ENCODE measurements at regions not wholly inside any gene's neighbourhood (a gene's known extent, or its start where the extent isn't known, plus 50 kb on each side); places are given as distances from the start of the nearest gene placed in this dataset.

DNA sequence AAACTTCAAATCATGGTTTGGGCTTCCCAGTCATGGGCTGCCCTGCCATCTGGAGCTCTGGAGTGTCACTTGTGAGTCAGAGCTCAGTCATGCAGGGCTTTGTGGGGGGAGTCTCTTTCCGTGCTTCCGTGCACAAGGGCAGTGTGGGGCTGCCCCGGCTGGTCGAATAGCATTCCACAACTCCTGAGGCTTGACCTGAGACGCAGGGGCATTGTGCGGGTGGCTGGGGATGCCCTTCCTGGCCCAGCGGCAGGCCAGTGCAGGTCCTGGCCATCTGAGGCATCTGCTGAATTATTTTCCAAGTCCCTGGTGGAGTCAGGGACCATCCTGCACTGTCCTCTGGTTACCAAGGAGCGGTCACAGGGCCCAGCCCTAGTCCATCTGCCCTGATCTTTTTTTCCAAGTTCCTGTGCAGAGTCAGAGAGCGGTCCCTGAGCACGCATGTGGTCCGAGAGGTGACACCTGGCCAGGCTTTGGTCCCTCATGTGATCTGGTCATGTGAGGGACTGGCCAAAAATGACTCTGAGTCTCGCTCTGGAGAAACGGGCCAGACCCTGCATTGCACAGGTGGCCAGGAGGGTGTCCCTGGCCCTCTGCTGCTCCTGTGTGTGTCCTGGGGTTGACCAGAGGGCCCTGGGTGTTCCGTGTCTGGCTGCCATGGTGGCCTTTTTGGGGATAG is 167.0 kb upstream of the ALG10B start:
- no peak for DNase-seq (ENCODE audit: low read depth, low spot score)
- H3K27me3 Mint-ChIP-seq (ENCODE audit: low read depth) = no peaks in the 10 kb centered on the region
- H3K27ac Mint-ChIP-seq (ENCODE audit: unreplicated experiment) = no peak overlapping the region
- peaks cover 6% of the 10 kb centered on the region for H3K36me3 Mint-ChIP-seq (ENCODE audit: low read depth)
- TF ChIP-seq, protein P1, sequence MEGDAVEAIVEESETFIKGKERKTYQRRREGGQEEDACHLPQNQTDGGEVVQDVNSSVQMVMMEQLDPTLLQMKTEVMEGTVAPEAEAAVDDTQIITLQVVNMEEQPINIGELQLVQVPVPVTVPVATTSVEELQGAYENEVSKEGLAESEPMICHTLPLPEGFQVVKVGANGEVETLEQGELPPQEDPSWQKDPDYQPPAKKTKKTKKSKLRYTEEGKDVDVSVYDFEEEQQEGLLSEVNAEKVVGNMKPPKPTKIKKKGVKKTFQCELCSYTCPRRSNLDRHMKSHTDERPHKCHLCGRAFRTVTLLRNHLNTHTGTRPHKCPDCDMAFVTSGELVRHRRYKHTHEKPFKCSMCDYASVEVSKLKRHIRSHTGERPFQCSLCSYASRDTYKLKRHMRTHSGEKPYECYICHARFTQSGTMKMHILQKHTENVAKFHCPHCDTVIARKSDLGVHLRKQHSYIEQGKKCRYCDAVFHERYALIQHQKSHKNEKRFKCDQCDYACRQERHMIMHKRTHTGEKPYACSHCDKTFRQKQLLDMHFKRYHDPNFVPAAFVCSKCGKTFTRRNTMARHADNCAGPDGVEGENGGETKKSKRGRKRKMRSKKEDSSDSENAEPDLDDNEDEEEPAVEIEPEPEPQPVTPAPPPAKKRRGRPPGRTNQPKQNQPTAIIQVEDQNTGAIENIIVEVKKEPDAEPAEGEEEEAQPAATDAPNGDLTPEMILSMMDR (conservative IDR thresholded peaks at IDR 0.05) = no peak
- peaks cover 7% of the 10 kb centered on the region for H3K9me3 Mint-ChIP-seq
- no peak overlapping the region for H3K4me3 Mint-ChIP-seq
- H3K4me1 Mint-ChIP-seq = no peaks in the 10 kb centered on the region

DNA sequence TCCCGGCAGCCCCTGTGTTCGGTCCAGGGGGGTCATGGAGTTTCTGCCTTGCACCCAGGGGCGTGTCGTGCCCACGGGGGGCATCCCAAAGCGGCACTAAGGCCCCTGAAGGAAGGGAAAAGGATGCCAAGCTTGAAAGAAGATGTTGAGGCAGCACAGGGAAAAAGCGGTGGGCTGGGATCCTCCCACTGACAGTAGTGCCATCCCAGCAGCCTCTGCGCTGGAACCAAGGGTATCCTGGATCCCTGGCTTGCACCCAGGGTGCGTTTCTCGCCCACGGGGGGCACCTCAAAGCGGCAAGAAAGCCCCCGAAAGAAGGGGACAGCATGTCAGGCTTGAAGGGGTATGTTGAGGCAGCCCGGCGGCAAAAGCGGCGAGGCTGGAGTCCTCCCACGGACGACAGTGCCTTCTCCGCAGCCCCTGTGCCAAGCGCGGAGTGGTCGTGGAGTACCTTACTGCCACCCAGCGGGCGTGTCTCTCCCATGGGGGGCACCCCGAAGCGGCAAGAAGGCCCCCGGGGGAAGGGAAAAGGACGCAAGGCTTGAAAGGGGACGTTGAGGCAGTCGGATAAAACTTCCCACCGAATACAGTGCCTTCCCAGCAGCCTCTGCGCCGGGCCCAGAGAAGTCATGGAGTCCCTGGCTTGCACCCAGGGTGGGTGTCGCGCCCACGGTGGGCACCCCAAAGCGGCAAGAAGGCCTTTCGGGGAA is 164.4 kb upstream of the ALG10B start:
- Mint-ChIP-seq H3K4me3 (no peak overlapping the region), H3K27me3 (ENCODE audit: low read depth) (no peaks in the 10 kb centered on the region), H3K9me3 (peaks cover 2% of the 10 kb centered on the region), H3K4me1 (no peaks in the 10 kb centered on the region), H3K36me3 (ENCODE audit: low read depth) (peaks cover 2% of the 10 kb centered on the region), H3K27ac (ENCODE audit: unreplicated experiment) (no peak overlapping the region)
- TF ChIP-seq, protein P1 (conservative IDR thresholded peaks at IDR 0.05) = no peak
- no peak for DNase-seq (ENCODE audit: low read depth, low spot score)

DNA sequence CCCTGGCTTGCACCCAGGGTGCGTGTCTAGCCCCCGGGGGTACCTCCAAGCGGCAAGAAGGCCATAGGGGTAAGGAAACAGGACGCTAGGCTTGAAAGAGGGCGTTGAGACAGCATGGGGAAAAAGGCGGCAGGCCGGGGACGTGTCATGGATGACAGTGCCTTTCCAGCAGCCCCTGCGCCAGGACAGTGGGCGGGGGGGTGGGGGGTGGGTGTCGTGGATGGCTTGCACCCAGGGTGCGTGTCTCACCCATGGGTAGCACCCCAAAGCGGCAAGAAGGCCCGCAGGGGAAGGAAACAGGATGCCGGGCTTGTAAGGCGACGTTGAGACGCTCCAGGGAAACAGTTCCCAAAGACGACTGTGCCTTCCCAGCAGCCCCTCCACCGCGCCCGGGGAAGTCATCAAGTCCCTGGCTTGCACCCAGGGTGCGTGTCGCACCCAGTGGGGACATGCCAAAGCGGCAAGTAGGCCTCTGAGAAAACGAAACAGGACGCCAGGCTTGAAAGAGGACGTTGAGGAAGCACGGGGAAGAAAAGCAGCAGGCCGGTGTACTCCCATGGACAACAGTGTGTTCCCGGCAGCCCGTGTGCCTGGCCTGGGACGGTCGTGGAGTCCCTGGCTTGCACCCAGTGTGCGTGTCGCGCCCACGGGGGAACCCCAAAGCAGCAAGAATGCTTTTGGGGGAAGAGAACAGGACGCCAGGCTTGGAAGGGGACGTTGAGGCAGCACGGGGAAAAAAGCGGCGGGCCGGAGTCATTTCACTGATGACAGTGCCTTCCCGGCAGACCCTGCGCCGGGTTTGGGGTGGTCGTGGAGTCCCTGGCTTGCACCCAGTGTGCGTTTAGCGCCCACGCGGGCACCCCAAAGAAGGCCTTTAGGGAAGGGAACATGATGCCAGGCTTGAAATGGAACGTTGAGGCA is 163.5 kb upstream of the ALG10B start:
- TF ChIP-seq, protein P1 (conservative IDR thresholded peaks at IDR 0.05) = no peak
- Mint-ChIP-seq H3K36me3 (ENCODE audit: low read depth) (peaks cover 2% of the 10 kb centered on the region), H3K4me1 (no peaks in the 10 kb centered on the region), H3K4me3 (no peak overlapping the region), H3K27me3 (ENCODE audit: low read depth) (no peaks in the 10 kb centered on the region), H3K27ac (ENCODE audit: unreplicated experiment) (no peak overlapping the region), H3K9me3 (peaks cover 2% of the 10 kb centered on the region)
- no peak for DNase-seq (ENCODE audit: low read depth, low spot score)

DNA sequence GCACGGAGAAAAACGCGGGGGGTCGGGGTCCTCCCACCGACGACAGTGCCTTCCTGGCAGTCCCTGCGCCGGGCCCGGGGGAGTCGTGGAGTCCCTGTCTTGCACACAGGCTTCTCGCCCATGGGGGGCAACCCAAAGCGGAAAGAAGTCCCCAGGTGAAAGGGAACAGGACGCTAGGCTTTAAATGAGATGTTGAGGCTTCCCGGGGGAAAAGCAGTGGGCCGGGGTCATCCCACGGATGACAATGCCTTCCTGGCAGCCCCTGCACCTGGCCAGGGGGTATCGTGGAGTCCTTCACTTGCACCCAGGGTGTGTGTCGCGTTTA is 162.9 kb upstream of the ALG10B start:
- Mint-ChIP-seq H3K4me3 (no peak overlapping the region), H3K36me3 (ENCODE audit: low read depth) (peaks cover 2% of the 10 kb centered on the region), H3K27ac (ENCODE audit: unreplicated experiment) (no peak overlapping the region), H3K27me3 (ENCODE audit: low read depth) (no peaks in the 10 kb centered on the region), H3K9me3 (peaks cover 2% of the 10 kb centered on the region), H3K4me1 (no peaks in the 10 kb centered on the region)
- TF ChIP-seq, protein P1 (conservative IDR thresholded peaks at IDR 0.05) = no peak
- no peak for DNase-seq (ENCODE audit: low read depth, low spot score)

DNA sequence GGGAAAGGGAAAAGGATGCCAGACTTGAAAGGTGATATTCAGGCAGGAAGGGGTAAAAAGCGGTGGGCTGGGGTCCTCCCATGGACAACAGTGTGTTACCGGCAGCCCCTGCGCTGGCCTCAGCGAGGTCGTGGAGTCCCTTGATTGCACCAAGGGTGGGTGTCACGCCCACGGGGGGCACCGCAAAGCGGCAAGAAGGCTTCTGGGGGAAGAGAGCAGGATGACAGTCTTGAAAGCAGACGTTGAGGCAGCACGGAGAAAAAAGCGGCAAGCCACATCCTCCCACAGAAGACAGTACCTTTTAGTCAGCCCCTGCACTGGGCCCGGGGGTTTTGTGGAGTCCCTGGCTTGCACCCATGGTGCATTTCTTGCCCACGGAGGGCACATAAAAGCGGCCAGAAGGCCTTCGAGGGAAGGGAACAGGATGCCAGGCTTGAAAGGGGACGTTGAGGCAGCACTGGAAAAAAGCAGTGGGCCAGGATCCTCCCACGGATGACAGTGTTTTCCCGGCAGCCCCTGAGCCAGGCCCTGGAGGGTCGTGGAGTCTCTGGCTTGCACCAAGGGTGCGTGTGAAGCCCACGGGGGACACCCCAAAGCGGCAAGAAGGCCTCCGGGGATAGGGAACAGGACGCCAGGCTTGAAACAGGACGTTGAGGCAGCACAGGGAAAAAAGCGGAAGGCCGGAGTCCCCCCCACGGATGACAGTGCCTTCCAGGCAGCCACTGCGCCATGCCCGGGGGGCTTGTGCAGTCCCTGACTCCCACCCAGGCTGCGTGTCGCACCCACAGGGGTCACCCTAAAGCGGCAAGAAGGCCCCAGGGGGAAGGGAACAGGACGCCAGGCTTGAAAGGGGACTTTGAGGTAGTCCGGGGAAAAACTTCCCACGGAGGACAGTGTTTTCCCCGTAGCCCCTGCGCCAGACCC is 162.2 kb upstream of the ALG10B start:
- H3K36me3 Mint-ChIP-seq (ENCODE audit: low read depth) = no peaks in the 10 kb centered on the region
- H3K4me3 Mint-ChIP-seq = no peak overlapping the region
- no peaks in the 10 kb centered on the region for H3K9me3 Mint-ChIP-seq
- no peaks in the 10 kb centered on the region for H3K4me1 Mint-ChIP-seq
- no peaks in the 10 kb centered on the region for H3K27me3 Mint-ChIP-seq (ENCODE audit: low read depth)
- no peak overlapping the region for H3K27ac Mint-ChIP-seq (ENCODE audit: unreplicated experiment)
- no peak for DNase-seq (ENCODE audit: low read depth, low spot score)
- TF ChIP-seq, protein P1 (conservative IDR thresholded peaks at IDR 0.05) = no peak

Data from neural crest cell (in vitro differentiated cells).